ENCODE measurements at regions not wholly inside any gene's neighbourhood (a gene's known extent, or its start where the extent isn't known, plus 50 kb on each side); places are given as distances from the start of the nearest gene placed in this dataset.
A peak's percentile ranks its signal among the peaks of the same experiment; 100 is the strongest.

DNA sequence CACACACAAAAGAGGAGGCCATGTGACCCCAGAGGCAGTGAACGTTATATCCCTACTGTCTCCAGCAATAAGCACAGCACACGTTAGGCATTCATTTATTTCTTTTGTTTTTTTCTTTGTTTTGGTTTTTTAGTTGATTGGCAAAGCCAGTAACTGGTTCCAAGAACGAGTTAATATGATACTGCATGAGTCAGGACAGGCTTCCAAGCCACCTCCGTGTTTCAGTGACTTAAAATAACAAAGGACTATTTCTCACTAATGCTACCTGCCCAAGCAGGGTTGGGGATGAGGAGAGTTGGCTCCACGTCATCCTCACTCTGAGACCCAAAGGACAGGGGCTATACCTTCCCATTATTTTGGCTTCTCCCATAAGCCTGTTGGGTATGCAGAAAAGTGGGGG is 130.5 kb downstream of the ST8SIA2 start:
- H3K23ac ChIP-seq (ENCODE audit: low read depth, low read length, poor library complexity) = no peak overlapping the region
- H3K9me3 ChIP-seq (replicated peaks in 1 of 2; ENCODE audit: control insufficient read depth in 2 of 2, insufficient read depth in 1 of 2, low read depth in 1 of 2, low read length in 2 of 2) = peaks cover 0 to 11% of the 10 kb centered on the region in 2 donors
- no peak for DNase-seq (ENCODE audit: low spot score)
- no peak overlapping the region for H3K18ac ChIP-seq (ENCODE audit: low read length)
- H3K27me3 ChIP-seq (ENCODE audit: control insufficient read depth in 3 of 3, insufficient read depth in 3 of 3, low read depth in 1 of 3, low read length in 3 of 3) = no peaks in the 10 kb centered on the region
- no peak overlapping the region for H4K91ac ChIP-seq (ENCODE audit: low read depth, low read length, poor library complexity)
- no peak overlapping the region for H3K9ac ChIP-seq (ENCODE audit: low read depth, low read length, poor library complexity)
- H3K4me2 ChIP-seq (ENCODE audit: insufficient read depth, low read length, poor library complexity, severe bottlenecking) = no peak overlapping the region
- no peak overlapping the region for H3K4ac ChIP-seq (ENCODE audit: low read length)
- H3K79me1 ChIP-seq (ENCODE audit: low read depth, low read length) = no peaks in the 10 kb centered on the region
- no peak overlapping the region for H2AK5ac ChIP-seq (ENCODE audit: low read depth, low read length)
- H2BK15ac ChIP-seq (ENCODE audit: low read length) = no peak overlapping the region
- no peak overlapping the region for H2BK5ac ChIP-seq (ENCODE audit: low read length)
- H2BK120ac ChIP-seq (ENCODE audit: low read depth, low read length) = no peak overlapping the region
- H4K8ac ChIP-seq (ENCODE audit: low read depth, low read length) = no peak overlapping the region
- no peaks in the 10 kb centered on the region for H3K36me3 ChIP-seq (replicated peaks in 1 of 2; ENCODE audit: control insufficient read depth in 2 of 2, insufficient read depth in 2 of 2, low read length in 2 of 2)
- H2BK12ac ChIP-seq (ENCODE audit: low read length) = no peak overlapping the region
- no peak overlapping the region for H3K14ac ChIP-seq (ENCODE audit: low read length)
- H3K4me3 ChIP-seq (ENCODE audit: low read length in 2 of 2) = no peak overlapping the region
- WGBS, 2 donors (ENCODE audit: extremely low coverage in 2 of 2, insufficient read length in 2 of 2, insufficient replicate concordance in 1 of 2) = no CpG with 5 or more reads among the region's 5 CpGs
- H3K27ac ChIP-seq (replicated peaks; ENCODE audit: low read length) = no peak overlapping the region
- peaks cover 3 to 14% of the 10 kb centered on the region in 2 donors for H3K4me1 ChIP-seq (ENCODE audit: control insufficient read depth in 2 of 2, insufficient read depth in 1 of 2, low read depth in 1 of 2, low read length in 2 of 2)
- no peak overlapping the region for H2AFZ ChIP-seq (ENCODE audit: low read length)

DNA sequence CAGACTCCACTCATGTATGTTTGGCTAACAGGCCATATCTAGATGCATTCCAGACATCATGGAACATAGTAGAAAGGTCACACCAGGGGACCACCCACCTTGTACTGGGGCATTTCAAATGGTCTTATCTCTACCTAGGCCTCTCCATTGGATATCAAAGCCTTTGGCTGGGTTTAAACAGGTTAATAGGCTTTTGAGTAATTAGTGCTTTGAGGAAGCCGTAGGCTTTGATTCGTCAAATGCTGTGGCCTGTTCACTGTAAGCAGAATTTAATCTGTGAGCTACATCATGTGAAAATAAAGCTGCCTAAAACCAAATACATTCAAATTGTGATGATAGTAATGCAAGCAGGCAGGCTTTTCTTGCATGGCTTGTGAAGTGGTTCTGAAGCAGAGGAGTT is 129.5 kb downstream of the ST8SIA2 start:
- Histone ChIP-seq H3K79me1 (ENCODE audit: low read depth, low read length) (no peaks in the 10 kb centered on the region), H4K8ac (ENCODE audit: low read depth, low read length) (no peak overlapping the region), H2AK5ac (ENCODE audit: low read depth, low read length) (no peak overlapping the region), H2BK120ac (ENCODE audit: low read depth, low read length) (no peak overlapping the region), H3K23ac (ENCODE audit: low read depth, low read length, poor library complexity) (no peak overlapping the region), H3K4me3 (ENCODE audit: low read length in 2 of 2) (no peak overlapping the region), H3K4ac (ENCODE audit: low read length) (no peak overlapping the region), H3K9ac (ENCODE audit: low read depth, low read length, poor library complexity) (no peak overlapping the region), H2BK12ac (ENCODE audit: low read length) (no peak overlapping the region), H2BK5ac (ENCODE audit: low read length) (no peak overlapping the region), H2AFZ (ENCODE audit: low read length) (no peak overlapping the region), H4K91ac (ENCODE audit: low read depth, low read length, poor library complexity) (no peak overlapping the region), H3K9me3 (replicated peaks in 1 of 2; ENCODE audit: control insufficient read depth in 2 of 2, insufficient read depth in 1 of 2, low read depth in 1 of 2, low read length in 2 of 2) (peaks cover 0 to 9% of the 10 kb centered on the region in 2 donors), H3K4me2 (ENCODE audit: insufficient read depth, low read length, poor library complexity, severe bottlenecking) (no peak overlapping the region), H3K27me3 (ENCODE audit: control insufficient read depth in 3 of 3, insufficient read depth in 3 of 3, low read depth in 1 of 3, low read length in 3 of 3) (no peaks in the 10 kb centered on the region), H3K27ac (replicated peaks; ENCODE audit: low read length) (no peak overlapping the region), H2BK15ac (ENCODE audit: low read length) (no peak overlapping the region), H3K18ac (ENCODE audit: low read length) (no peak overlapping the region), H3K4me1 (ENCODE audit: control insufficient read depth in 2 of 2, insufficient read depth in 1 of 2, low read depth in 1 of 2, low read length in 2 of 2) (peaks cover 3 to 23% of the 10 kb centered on the region in 2 donors), H3K36me3 (replicated peaks in 1 of 2; ENCODE audit: control insufficient read depth in 2 of 2, insufficient read depth in 2 of 2, low read length in 2 of 2) (no peaks in the 10 kb centered on the region), H3K14ac (ENCODE audit: low read length) (no peak overlapping the region)
- WGBS, 2 donors (ENCODE audit: extremely low coverage in 2 of 2, insufficient read length in 2 of 2, insufficient replicate concordance in 1 of 2) = no CpG with 5 or more reads among the region's 2 CpGs
- no peak for DNase-seq (ENCODE audit: low spot score)

DNA sequence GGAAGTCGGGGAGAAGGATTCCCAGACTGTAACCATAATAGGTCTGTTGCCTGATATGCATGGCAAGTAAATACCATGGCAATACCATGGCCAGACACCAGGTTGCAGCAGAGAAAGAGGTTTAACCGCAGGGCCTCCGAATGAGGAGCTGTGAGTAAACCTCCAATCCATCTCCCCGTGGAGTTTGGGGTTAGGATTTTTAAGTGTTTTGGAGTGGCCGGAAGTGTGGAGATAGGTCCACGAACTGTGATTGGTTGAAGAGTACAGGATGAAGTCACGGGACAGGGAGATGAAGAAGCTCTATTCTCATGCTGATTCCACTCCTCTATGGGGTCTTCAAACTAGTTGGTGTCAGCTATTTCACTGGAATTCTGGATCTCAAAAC is 127.9 kb downstream of the ST8SIA2 start:
- Histone ChIP-seq H3K4me3 (ENCODE audit: low read length in 2 of 2) (no peak overlapping the region), H2BK120ac (ENCODE audit: low read depth, low read length) (no peak overlapping the region), H2BK5ac (ENCODE audit: low read length) (no peak overlapping the region), H4K91ac (ENCODE audit: low read depth, low read length, poor library complexity) (no peak overlapping the region), H3K23ac (ENCODE audit: low read depth, low read length, poor library complexity) (no peak overlapping the region), H3K4me1 (ENCODE audit: control insufficient read depth in 2 of 2, insufficient read depth in 1 of 2, low read depth in 1 of 2, low read length in 2 of 2) (peaks cover 5 to 23% of the 10 kb centered on the region in 2 donors), H3K9me3 (replicated peaks in 1 of 2; ENCODE audit: control insufficient read depth in 2 of 2, insufficient read depth in 1 of 2, low read depth in 1 of 2, low read length in 2 of 2) (peaks cover 0 to 9% of the 10 kb centered on the region in 2 donors), H2BK12ac (ENCODE audit: low read length) (no peak overlapping the region), H2BK15ac (ENCODE audit: low read length) (no peak overlapping the region), H2AFZ (ENCODE audit: low read length) (peak overlapping the region; percentile 79), H3K4me2 (ENCODE audit: insufficient read depth, low read length, poor library complexity, severe bottlenecking) (no peak overlapping the region), H2AK5ac (ENCODE audit: low read depth, low read length) (no peak overlapping the region), H3K9ac (ENCODE audit: low read depth, low read length, poor library complexity) (no peak overlapping the region), H3K79me1 (ENCODE audit: low read depth, low read length) (no peaks in the 10 kb centered on the region), H3K27ac (replicated peaks; ENCODE audit: low read length) (no peak overlapping the region), H3K18ac (ENCODE audit: low read length) (no peak overlapping the region), H3K36me3 (replicated peaks in 1 of 2; ENCODE audit: control insufficient read depth in 2 of 2, insufficient read depth in 2 of 2, low read length in 2 of 2) (no peaks in the 10 kb centered on the region), H3K14ac (ENCODE audit: low read length) (no peak overlapping the region), H3K4ac (ENCODE audit: low read length) (no peak overlapping the region), H3K27me3 (ENCODE audit: control insufficient read depth in 3 of 3, insufficient read depth in 3 of 3, low read depth in 1 of 3, low read length in 3 of 3) (no peaks in the 10 kb centered on the region), H4K8ac (ENCODE audit: low read depth, low read length) (no peak overlapping the region)
- peak; percentile 41 for DNase-seq (ENCODE audit: low spot score)
- WGBS, 2 donors (ENCODE audit: extremely low coverage in 2 of 2, insufficient read length in 2 of 2, insufficient replicate concordance in 1 of 2) = no CpG with 5 or more reads among the region's 7 CpGs

DNA sequence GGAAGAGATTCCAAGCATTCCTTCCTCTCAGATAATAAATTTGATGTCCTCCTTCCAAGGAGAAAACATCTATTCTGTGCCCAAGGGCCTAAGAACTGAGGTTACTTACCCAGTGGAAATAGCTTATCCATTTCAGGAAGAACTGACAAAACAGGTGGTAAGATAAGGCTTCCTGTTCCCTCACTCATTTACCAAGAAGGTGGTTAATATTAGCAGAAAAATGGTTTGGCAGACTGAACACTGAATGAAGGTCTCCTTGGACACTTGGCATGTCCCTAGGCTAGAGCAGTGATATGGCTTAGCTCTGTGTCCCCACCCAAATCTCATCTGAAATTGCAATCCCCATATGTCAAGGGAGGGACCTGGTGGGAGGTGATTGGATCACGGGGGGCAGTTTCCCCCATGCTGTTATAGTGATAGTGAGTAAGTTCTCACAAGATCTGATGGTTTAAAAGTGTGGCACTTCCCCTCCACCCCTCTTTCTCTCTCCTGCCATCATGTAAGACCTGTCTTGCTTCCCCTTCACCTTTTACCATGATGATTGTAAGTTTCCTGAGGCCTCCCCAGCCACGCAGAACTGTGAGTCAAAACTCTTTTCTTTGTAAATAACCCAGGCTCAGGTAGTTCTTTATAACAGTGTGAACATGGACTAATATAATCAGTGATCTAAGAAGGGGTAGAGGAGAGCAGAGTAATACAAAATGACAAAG is 127.4 kb downstream of the ST8SIA2 start:
- Histone ChIP-seq H3K27me3 (ENCODE audit: control insufficient read depth in 3 of 3, insufficient read depth in 3 of 3, low read depth in 1 of 3, low read length in 3 of 3) (no peaks in the 10 kb centered on the region), H3K9ac (ENCODE audit: low read depth, low read length, poor library complexity) (no peak overlapping the region), H3K14ac (ENCODE audit: low read length) (no peak overlapping the region), H3K79me1 (ENCODE audit: low read depth, low read length) (no peaks in the 10 kb centered on the region), H3K4ac (ENCODE audit: low read length) (no peak overlapping the region), H3K18ac (ENCODE audit: low read length) (no peak overlapping the region), H3K27ac (replicated peaks; ENCODE audit: low read length) (no peak overlapping the region), H3K4me1 (ENCODE audit: control insufficient read depth in 2 of 2, insufficient read depth in 1 of 2, low read depth in 1 of 2, low read length in 2 of 2) (peaks cover 5 to 23% of the 10 kb centered on the region in 2 donors), H3K4me3 (ENCODE audit: low read length in 2 of 2) (no peak overlapping the region), H3K23ac (ENCODE audit: low read depth, low read length, poor library complexity) (no peak overlapping the region), H3K36me3 (replicated peaks in 1 of 2; ENCODE audit: control insufficient read depth in 2 of 2, insufficient read depth in 2 of 2, low read length in 2 of 2) (no peaks in the 10 kb centered on the region), H2BK15ac (ENCODE audit: low read length) (no peak overlapping the region), H4K91ac (ENCODE audit: low read depth, low read length, poor library complexity) (no peak overlapping the region), H2AK5ac (ENCODE audit: low read depth, low read length) (no peak overlapping the region), H3K4me2 (ENCODE audit: insufficient read depth, low read length, poor library complexity, severe bottlenecking) (no peak overlapping the region), H2BK5ac (ENCODE audit: low read length) (no peak overlapping the region), H2BK120ac (ENCODE audit: low read depth, low read length) (no peak overlapping the region), H2BK12ac (ENCODE audit: low read length) (no peak overlapping the region), H4K8ac (ENCODE audit: low read depth, low read length) (no peak overlapping the region), H2AFZ (ENCODE audit: low read length) (peak overlapping the region; percentile 79), H3K9me3 (replicated peaks in 1 of 2; ENCODE audit: control insufficient read depth in 2 of 2, insufficient read depth in 1 of 2, low read depth in 1 of 2, low read length in 2 of 2) (peaks cover 0 to 9% of the 10 kb centered on the region in 2 donors)
- DNase-seq (ENCODE audit: low spot score) = no peak
- no CpG with 5 or more reads among the region's 2 CpGs for WGBS, 2 donors (ENCODE audit: extremely low coverage in 2 of 2, insufficient read length in 2 of 2, insufficient replicate concordance in 1 of 2)

Measured in neuronal stem cell (in vitro differentiated cells).